GM12878 (cell line): ENCODE measurements at regions not wholly inside any gene's neighbourhood (a gene's known extent, or its start where the extent isn't known, plus 50 kb on each side); places are given as distances from the start of the nearest gene placed in this dataset.

Source experiments
- ATAC-seq: fragments of 200-7000 bp; cut with Tn5 transposase; 3 replicates; pipeline ENCODE4 v1.9.1; 2020; ENCODE audit warnings: mild to moderate bottlenecking, moderate library complexity
- BruUV-seq: library from RNA; stranded (reverse); fragments of 400-500 nt; replicated peaks from 2 replicates; lab custom pipeline; 2021; lab: Mats Ljungman, UMichigan
- CTCF ChIA-PET: fragments of 300-600 bp; sonication (Branson Sonifier 250); formaldehyde crosslinking; extraction: SDS; loops from one replicate; lab custom pipeline; 2021; ENCODE audit warnings: inconsistent platforms; lab: Yijun Ruan, JAX
- POLR2A ChIA-PET: fragments of 350-600 bp; formaldehyde crosslinking; extraction: SDS; loops from one replicate; lab custom pipeline; 2021; ENCODE audit warnings: inconsistent platforms; lab: Charles Lee
- RAD21 ChIA-PET: fragments of 300-600 bp; sonication (Branson Sonifier 250); formaldehyde crosslinking; loops from one replicate; lab custom pipeline; 2023; ENCODE audit warnings: antibody characterized with exemption; ENCODE audit not compliant: unreplicated experiment; lab: Charles Lee
- SMC1A ChIA-PET: fragments of 300-600 bp; sonication (Branson Sonifier 250); formaldehyde crosslinking; loops from one replicate; lab custom pipeline; 2023; ENCODE audit not compliant: unreplicated experiment, uncharacterized antibody; lab: Charles Lee
- DNase-seq: peaks from one replicate; pipeline ENCODE4 v3.0.0-alpha.2; 2011; ENCODE audit warnings: low read depth, low spot score
- FAIRE-seq: peaks from 3 replicates; lab custom pipeline; 2011; peaks lifted over from hg19 to GRCh38; lab: Jason Lieb, UNC
- H2AFZ ChIP-seq: 2 replicates; pipeline ENCODE4 v1.6.0; 2011; ENCODE audit warnings: low read depth, low read length, control low read depth; ENCODE audit not compliant: control insufficient read depth
- H3K27ac ChIP-seq: 2 replicates; pipeline ENCODE4 v1.5.1; 2011; ENCODE audit warnings: control low read depth; ENCODE audit not compliant: control insufficient read depth, insufficient read depth
- H3K27me3 ChIP-seq, 2 experiments: replicated peaks in 1 of 2; 2 replicates each; pipeline versions ENCODE4 v1.6.0 to v1.6.1; 2011; ENCODE audit warnings: low read length in 1 of 2; ENCODE audit not compliant: control insufficient read depth in 2 of 2, insufficient read depth in 2 of 2
- H3K36me3 ChIP-seq, 2 experiments: 2 replicates each; pipeline ENCODE4 v1.5.1; 2011; ENCODE audit warnings: low read length in 1 of 2; ENCODE audit not compliant: control insufficient read depth in 2 of 2, insufficient read depth in 2 of 2
- H3K4me1 ChIP-seq: 2 replicates; pipeline ENCODE4 v1.6.1; 2011; ENCODE audit warnings: mild to moderate bottlenecking, low read length, moderate library complexity, mixed read lengths; ENCODE audit not compliant: control insufficient read depth, insufficient read depth
- H3K4me2 ChIP-seq: 2 replicates; pipeline ENCODE4 v1.6.0; 2011; ENCODE audit warnings: control low read depth; ENCODE audit not compliant: control insufficient read depth, insufficient read depth
- H3K4me3 ChIP-seq: fragments of 200-600 bp; sonication (generic); 2 replicates; pipeline ENCODE4 v1.5.1; 2016
- H3K79me2 ChIP-seq: 2 replicates; pipeline ENCODE4 v1.6.0; 2011; ENCODE audit warnings: low read length; ENCODE audit not compliant: control insufficient read depth, insufficient read depth
- H3K9ac ChIP-seq: 2 replicates; pipeline ENCODE4 v1.8.0; 2011; ENCODE audit warnings: low read length, control low read depth, mixed read lengths; ENCODE audit not compliant: control insufficient read depth, insufficient read depth
- H3K9me3 ChIP-seq: replicated peaks from 3 replicates; pipeline ENCODE4 v1.5.1; 2011; ENCODE audit warnings: mild to moderate bottlenecking, low read length; ENCODE audit not compliant: control insufficient read depth, insufficient read depth
- H4K20me1 ChIP-seq: 2 replicates; pipeline ENCODE4 v1.6.0; 2011; ENCODE audit not compliant: control insufficient read depth, insufficient read depth
- ATF3 ChIP-seq: IDR thresholded peaks from 2 replicates; pipeline ENCODE4 v1.6.1; 2011; ENCODE audit warnings: low read depth, mild to moderate bottlenecking, low read length, moderate library complexity, borderline replicate concordance; ENCODE audit errors: extremely low read depth
- ATF7 ChIP-seq: fragments of 450-650 bp; IDR thresholded peaks from 2 replicates; pipeline ENCODE4 v1.6.1; 2016; ENCODE audit warnings: low read depth, mild to moderate bottlenecking
- BCLAF1 ChIP-seq: fragments of 450-650 bp; IDR thresholded peaks from 2 replicates; pipeline ENCODE4 v1.6.1; 2017; ENCODE audit warnings: antibody characterized with exemption, mild to moderate bottlenecking, moderate library complexity
- CEBPB ChIP-seq, 2 experiments: fragments of 150-350 bp in 1 of 2; IDR thresholded peaks; 2 replicates each; pipeline ENCODE4 v1.6.1; 2012 to 2014; ENCODE audit warnings: low read depth in 2 of 2, low read length in 2 of 2, borderline replicate concordance in 1 of 2, inconsistent platforms in 1 of 2
- GABPA ChIP-seq: IDR thresholded peaks from 2 replicates; pipeline ENCODE4 v1.6.1; 2014; ENCODE audit warnings: antibody characterized with exemption, low read depth, mild to moderate bottlenecking, inconsistent platforms
- IRF5 ChIP-seq: fragments of 450-650 bp; IDR thresholded peaks from 2 replicates; pipeline ENCODE4 v1.6.1; 2017; ENCODE audit warnings: borderline replicate concordance
- MAX ChIP-seq: IDR thresholded peaks from 2 replicates; pipeline ENCODE4 v1.6.1; 2012; ENCODE audit warnings: low read depth, low read length, improper control_type of control experiment
- NFXL1 ChIP-seq: fragments of 450-650 bp; IDR thresholded peaks from 2 replicates; pipeline ENCODE4 v1.6.1; 2017; ENCODE audit warnings: antibody characterized with exemption, mild to moderate bottlenecking, borderline replicate concordance
- NKRF ChIP-seq: fragments of 450-650 bp; conservative IDR thresholded peaks from 2 replicates; pipeline ENCODE4 v1.6.1; 2017; ENCODE audit warnings: mild to moderate bottlenecking, moderate library complexity
- POU2F2 ChIP-seq: IDR thresholded peaks from 3 replicates; pipeline ENCODE4 v1.6.1; 2011; ENCODE audit warnings: low read depth, mild to moderate bottlenecking, low read length, borderline replicate concordance
- RB1 ChIP-seq: fragments of 450-650 bp; formaldehyde crosslinking; IDR thresholded peaks from 2 replicates; pipeline ENCODE4 v1.6.1; 2017; ENCODE audit warnings: mild to moderate bottlenecking, borderline replicate concordance
- RELB ChIP-seq: fragments of 450-650 bp; IDR thresholded peaks from 2 replicates; pipeline ENCODE4 v1.6.1; 2017; ENCODE audit warnings: low read depth, mild to moderate bottlenecking, moderate library complexity
- ZNF24 ChIP-seq: fragments of 450-650 bp; IDR thresholded peaks from 2 replicates; pipeline ENCODE4 v1.6.1; 2017; ENCODE audit warnings: antibody characterized with exemption, mild to moderate bottlenecking
- ZNF622 ChIP-seq: fragments of 450-650 bp; IDR thresholded peaks from 2 replicates; pipeline ENCODE4 v1.6.1; 2017; ENCODE audit warnings: mild to moderate bottlenecking, inconsistent platforms
- WGBS: methylation state at CpG from one replicate; pipeline ENCODE4 v1.1.6; 2016; ENCODE audit warnings: low lambda C conversion rate; ENCODE audit not compliant: insufficient replicate concordance, insufficient coverage; ENCODE audit errors: missing lambda C conversion rate; 5-methylcytosine and 5-hydroxymethylcytosine counted together
- in situ Hi-C: fragments of 300-500 bp; cut with MboI; formaldehyde crosslinking; loops from 9 replicates; pipeline ENCODE4 v1.14.3; 2018; ENCODE audit warnings: mixed read lengths
- intact Hi-C: fragments of 100-400 bp; cut with micrococcal nuclease; formaldehyde crosslinking; loops from one replicate; pipeline ENCODE4 v1.14.2; 2022; ENCODE audit not compliant: unreplicated experiment

- 5% methylated on average over 6 of the region's 6 CpGs for WGBS
- ChIA-PET POLR2A (no interaction called here), SMC1A (no interaction called here), RAD21 (no interaction called here), CTCF (interaction anchor here (1.3 kb wide), 1 partner anchor 62 kb away, joined by 3 read pairs; no protein-coding TSS in a partner anchor)
- Histone ChIP-seq H3K27me3 (no peaks in the 10 kb centered on the region), H3K9ac (no peak overlapping the region), H3K36me3 (no peaks in the 10 kb centered on the region), H3K4me3 (no peak overlapping the region), H4K20me1 (no peaks in the 10 kb centered on the region), H3K79me2 (no peaks in the 10 kb centered on the region), H3K27ac (no peak overlapping the region), H2AFZ (no peak overlapping the region), H3K4me2 (no peak overlapping the region), H3K4me1 (no peaks in the 10 kb centered on the region), H3K9me3 (no peaks in the 10 kb centered on the region)
- no TSS peak for BruUV-seq
- ATAC-seq (no peak), DNase-seq (no peak), FAIRE-seq (no peak)
- in situ Hi-C loops, result no loop called here
- TF ChIP-seq CEBPB (IDR thresholded peaks at IDR 0.05; ENCODE audit: borderline replicate concordance in 1 of 2, low read depth in 2 of 2, low read length in 2 of 2) (no peak), NFXL1 (no peak), ATF3 (no peak), IRF5 (no peak), ZNF622 (no peak), BCLAF1 (no peak), NKRF (no peak), ZNF24 (no peak), RELB (no peak), RB1 (no peak), GABPA (no peak), MAX (no peak), ATF7 (no peak), POU2F2 (no peak)
- intact Hi-C loops, result no loop called here
Measured at GRCh38 chr5:4949108-4949507, 191.0 kb upstream of the ADAMTS16 start.
